ENCODE measurements at regions not wholly inside any gene's neighbourhood (a gene's known extent, or its start where the extent isn't known, plus 50 kb on each side); places are given as distances from the start of the nearest gene placed in this dataset.

DNA sequence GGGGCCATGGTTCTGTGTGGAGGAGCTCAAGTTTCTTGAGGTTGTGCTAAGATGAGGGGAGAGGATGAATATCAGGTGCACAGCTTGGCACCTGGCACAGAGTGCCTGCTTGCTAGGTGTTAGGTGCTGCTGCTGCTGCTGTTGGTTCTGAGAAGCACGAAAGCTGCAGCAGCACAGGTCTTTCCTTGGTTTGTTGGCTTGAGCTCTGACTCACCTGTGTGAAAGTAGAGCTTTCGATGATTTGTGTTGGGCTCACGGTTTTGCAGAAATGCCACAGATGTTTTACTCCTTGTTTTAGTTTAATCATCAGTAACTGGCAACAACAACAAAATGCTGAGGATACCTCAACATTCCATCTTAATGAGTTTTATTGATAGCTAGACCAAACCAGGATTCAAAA, 221.6 kb downstream of the BRINP2 start:
- intact Hi-C loops (cut with DNase I; ENCODE audit: low total_unique reads), result no loop called here
- no peak for DNase-seq
- Histone ChIP-seq H3K36me3 (no peaks in the 10 kb centered on the region), H3K27me3 (no peaks in the 10 kb centered on the region), H3K4me3 (no peak overlapping the region), H3K4me1 (no peaks in the 10 kb centered on the region), H3K27ac (no peak overlapping the region), H3K9me3 (no peaks in the 10 kb centered on the region)
- 65 to 86% (median 80%) methylated on average over 3 of the region's 3 CpGs for WGBS, 5 donors
- no peak for TF ChIP-seq EP300 (IDR thresholded peaks at IDR 0.05)
- no peak for TF ChIP-seq POLR2A (IDR thresholded peaks at IDR 0.05)
- TF ChIP-seq POLR2AphosphoS5 (IDR thresholded peaks at IDR 0.05), result no peak
- no peak for TF ChIP-seq CTCF (IDR thresholded peaks at IDR 0.05)

GRCh38 chr1:177385760-177386698, 215.3 kb downstream of the BRINP2 start:
- H3K4me3 ChIP-seq, result no peak overlapping the region
- H3K9me3 ChIP-seq, result no peaks in the 10 kb centered on the region
- no peak for DNase-seq
- no peaks in the 10 kb centered on the region for H3K4me1 ChIP-seq
- no peaks in the 10 kb centered on the region for H3K27me3 ChIP-seq
- H3K27ac ChIP-seq, result no peak overlapping the region
- WGBS, 5 donors, result 57 to 73% (median 67%) methylated on average over 5 of the region's 5 CpGs
- no peak for TF ChIP-seq POLR2A (IDR thresholded peaks at IDR 0.05)
- intact Hi-C loops (cut with DNase I; ENCODE audit: low total_unique reads), result no loop called here
- H3K36me3 ChIP-seq, result no peaks in the 10 kb centered on the region

GRCh38 chr1:177384461-177384860, 213.7 kb downstream of the BRINP2 start:
- TF ChIP-seq POLR2AphosphoS5 (IDR thresholded peaks at IDR 0.05) (no peak), CTCF (IDR thresholded peaks at IDR 0.05) (no peak), POLR2A (IDR thresholded peaks at IDR 0.05) (no peak), EP300 (IDR thresholded peaks at IDR 0.05) (no peak)
- intact Hi-C loops (cut with DNase I; ENCODE audit: low total_unique reads), result no loop called here
- H3K4me3 ChIP-seq, result no peak overlapping the region
- peak in 1 of 2 donors; percentile 5 for DNase-seq
- no peaks in the 10 kb centered on the region for H3K36me3 ChIP-seq
- no peaks in the 10 kb centered on the region for H3K4me1 ChIP-seq
- H3K27ac ChIP-seq, result no peak overlapping the region
- no peaks in the 10 kb centered on the region for H3K27me3 ChIP-seq
- WGBS, 5 donors, result 50 to 86% (median 69%) methylated on average over 3 of the region's 3 CpGs
- peaks cover 0 to 6% (median 0%) of the 10 kb centered on the region in 4 donors for H3K9me3 ChIP-seq

- H3K36me3 ChIP-seq, result no peaks in the 10 kb centered on the region
- no peak for DNase-seq
- 64 to 88% (median 83%) methylated on average over 1 of the region's 1 CpG for WGBS, 5 donors
- no peaks in the 10 kb centered on the region for H3K27me3 ChIP-seq
- H3K9me3 ChIP-seq, result peaks cover 0 to 6% (median 0%) of the 10 kb centered on the region in 4 donors
- no peak overlapping the region for H3K4me3 ChIP-seq
- H3K27ac ChIP-seq, result no peak overlapping the region
- TF ChIP-seq POLR2AphosphoS5 (IDR thresholded peaks at IDR 0.05) (no peak), EP300 (IDR thresholded peaks at IDR 0.05) (no peak), POLR2A (IDR thresholded peaks at IDR 0.05) (no peak), CTCF (IDR thresholded peaks at IDR 0.05) (no peak)
- intact Hi-C loops (cut with DNase I; ENCODE audit: low total_unique reads), result no loop called here
- H3K4me1 ChIP-seq, result no peaks in the 10 kb centered on the region
Measured at GRCh38 chr1:177383715-177384114, 213.0 kb downstream of the BRINP2 start.

DNA sequence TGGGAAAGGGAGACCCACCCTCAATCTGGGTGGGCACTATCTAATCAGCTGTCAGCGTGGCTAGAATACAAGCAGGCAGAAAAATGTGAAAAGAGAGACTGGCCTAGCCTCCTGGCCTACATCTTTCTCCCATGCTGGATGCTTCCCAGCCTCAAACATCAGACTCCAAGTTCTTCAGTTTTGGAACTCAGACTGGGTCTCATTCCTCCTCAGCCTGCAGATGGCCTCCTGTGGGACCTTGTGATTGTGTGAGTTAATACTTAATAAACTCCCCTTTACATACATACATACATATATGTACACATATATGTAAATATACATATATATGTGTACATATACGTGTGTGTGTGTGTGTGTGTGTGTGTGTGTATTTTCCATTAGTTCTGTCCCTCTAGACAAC, 207.1 kb downstream of the BRINP2 start:
- peaks cover 0 to 6% (median 0%) of the 10 kb centered on the region in 4 donors for H3K9me3 ChIP-seq
- H3K4me3 ChIP-seq, result no peak overlapping the region
- H3K36me3 ChIP-seq, result no peaks in the 10 kb centered on the region
- no peak for DNase-seq
- H3K27me3 ChIP-seq, result no peaks in the 10 kb centered on the region
- 39 to 76% (median 58%) methylated on average over 2 of the region's 2 CpGs for WGBS, 5 donors
- TF ChIP-seq POLR2A (IDR thresholded peaks at IDR 0.05) (no peak), EP300 (IDR thresholded peaks at IDR 0.05) (no peak), POLR2AphosphoS5 (IDR thresholded peaks at IDR 0.05) (no peak), CTCF (IDR thresholded peaks at IDR 0.05) (no peak)
- intact Hi-C loops (cut with DNase I; ENCODE audit: low total_unique reads), result no loop called here
- H3K4me1 ChIP-seq, result no peaks in the 10 kb centered on the region
- H3K27ac ChIP-seq, result no peak overlapping the region
